Subcutaneous abdominal adipose tissue (tissue), 5 donors: ENCODE measurements at regions not wholly inside any gene's neighbourhood (a gene's known extent, or its start where the extent isn't known, plus 50 kb on each side); places are given as distances from the start of the nearest gene placed in this dataset.

ENCODE experiments used
- H3K27ac ChIP-seq: one replicate; pipeline ENCODE4 v1.7.0; 2013; ENCODE audit warnings: low read depth, mild to moderate bottlenecking, inconsistent platforms, low read length, moderate library complexity
- H3K27me3 ChIP-seq, 5 donors: one replicate each; pipeline ENCODE4 v1.7.0; 2013; ENCODE audit warnings: low read length in 5 of 5, inconsistent platforms in 1 of 5; ENCODE audit not compliant: control insufficient read depth in 5 of 5, insufficient read depth in 4 of 5
- H3K36me3 ChIP-seq, 5 donors: one replicate each; pipeline ENCODE4 v1.7.0; 2013; ENCODE audit warnings: low read length in 5 of 5; ENCODE audit not compliant: control insufficient read depth in 5 of 5, insufficient read depth in 5 of 5
- H3K4me1 ChIP-seq, 5 donors: one replicate each; pipeline ENCODE4 v1.7.0; 2013; ENCODE audit warnings: low read length in 5 of 5, mild to moderate bottlenecking in 3 of 5, moderate library complexity in 1 of 5; ENCODE audit not compliant: control insufficient read depth in 5 of 5, insufficient read depth in 5 of 5
- H3K4me3 ChIP-seq, 5 donors: one replicate each; pipeline ENCODE4 v1.7.0; 2013; ENCODE audit warnings: low read length in 5 of 5, low read depth in 1 of 5
- H3K9ac ChIP-seq, 5 donors: one replicate each; pipeline ENCODE4 v1.7.0; 2013; ENCODE audit warnings: low read length in 5 of 5, mild to moderate bottlenecking in 4 of 5, moderate library complexity in 3 of 5
- H3K9me3 ChIP-seq, 5 donors: one replicate each; pipeline ENCODE4 v1.7.0; 2013; ENCODE audit warnings: low read length in 5 of 5; ENCODE audit not compliant: control insufficient read depth in 5 of 5
- donor health status: healthy.
- donor health status: healthy.
- donor health status: healthy.
- donor health status: healthy.
- donor health status: healthy.

GRCh38 chr2:193985272-193985671 lies 1671.8 kb upstream of the SLC39A10 start:
- no peaks in the 10 kb centered on the region for H3K9me3 ChIP-seq
- H3K9ac ChIP-seq = no peak overlapping the region
- no peaks in the 10 kb centered on the region for H3K36me3 ChIP-seq
- H3K4me3 ChIP-seq = no peak overlapping the region
- no peak overlapping the region for H3K27ac ChIP-seq
- H3K4me1 ChIP-seq = no peaks in the 10 kb centered on the region
- H3K27me3 ChIP-seq = no peaks in the 10 kb centered on the region

- H3K9me3 ChIP-seq = no peaks in the 10 kb centered on the region
- H3K36me3 ChIP-seq = no peaks in the 10 kb centered on the region
- H3K4me3 ChIP-seq = no peak overlapping the region
- H3K27ac ChIP-seq = no peak overlapping the region
- no peaks in the 10 kb centered on the region for H3K27me3 ChIP-seq
- no peaks in the 10 kb centered on the region for H3K4me1 ChIP-seq
- no peak overlapping the region for H3K9ac ChIP-seq
Measured at GRCh38 chr2:193980599-193980998, 1676.4 kb upstream of the SLC39A10 start.

GRCh38 chr2:193973781-193974180 lies 1683.2 kb upstream of the SLC39A10 start:
- no peaks in the 10 kb centered on the region for H3K36me3 ChIP-seq
- H3K27ac ChIP-seq = no peak overlapping the region
- H3K9ac ChIP-seq = no peak overlapping the region
- H3K27me3 ChIP-seq = no peaks in the 10 kb centered on the region
- H3K4me3 ChIP-seq = no peak overlapping the region
- no peaks in the 10 kb centered on the region for H3K4me1 ChIP-seq
- no peaks in the 10 kb centered on the region for H3K9me3 ChIP-seq

- Histone ChIP-seq H3K9me3 (no peaks in the 10 kb centered on the region), H3K9ac (no peak overlapping the region), H3K27me3 (no peaks in the 10 kb centered on the region), H3K4me3 (no peak overlapping the region), H3K27ac (no peak overlapping the region), H3K4me1 (no peaks in the 10 kb centered on the region), H3K36me3 (no peaks in the 10 kb centered on the region)
Measured at GRCh38 chr2:193966590-193966989, 1690.4 kb upstream of the SLC39A10 start.

- H3K27ac ChIP-seq = no peak overlapping the region
- H3K27me3 ChIP-seq = no peaks in the 10 kb centered on the region
- H3K4me1 ChIP-seq = no peaks in the 10 kb centered on the region
- H3K9me3 ChIP-seq = no peaks in the 10 kb centered on the region
- H3K9ac ChIP-seq = no peak overlapping the region
- H3K36me3 ChIP-seq = no peaks in the 10 kb centered on the region
- H3K4me3 ChIP-seq = no peak overlapping the region
Measured at GRCh38 chr2:193965263-193965662, 1691.8 kb upstream of the SLC39A10 start.

GRCh38 chr2:193963472-193964119 lies 1693.4 kb upstream of the SLC39A10 start:
- no peaks in the 10 kb centered on the region for H3K9me3 ChIP-seq
- H3K27me3 ChIP-seq = no peaks in the 10 kb centered on the region
- no peaks in the 10 kb centered on the region for H3K4me1 ChIP-seq
- no peak overlapping the region for H3K4me3 ChIP-seq
- no peak overlapping the region for H3K27ac ChIP-seq
- no peaks in the 10 kb centered on the region for H3K36me3 ChIP-seq
- H3K9ac ChIP-seq = no peak overlapping the region

GRCh38 chr2:193946806-193947205 lies 1710.2 kb upstream of the SLC39A10 start:
- Histone ChIP-seq H3K36me3 (no peaks in the 10 kb centered on the region), H3K9ac (no peak overlapping the region), H3K4me3 (no peak overlapping the region), H3K9me3 (no peaks in the 10 kb centered on the region), H3K27me3 (no peaks in the 10 kb centered on the region), H3K27ac (no peak overlapping the region), H3K4me1 (no peaks in the 10 kb centered on the region)

- Histone ChIP-seq H3K36me3 (no peaks in the 10 kb centered on the region), H3K4me1 (no peaks in the 10 kb centered on the region), H3K27me3 (no peaks in the 10 kb centered on the region), H3K9ac (no peak overlapping the region), H3K4me3 (no peak overlapping the region), H3K9me3 (no peaks in the 10 kb centered on the region), H3K27ac (no peak overlapping the region)
Measured at GRCh38 chr2:193943406-193943960, 1713.5 kb upstream of the SLC39A10 start.

GRCh38 chr2:193935114-193935513 lies 1721.9 kb upstream of the SLC39A10 start:
- H3K4me3 ChIP-seq = no peak overlapping the region
- H3K4me1 ChIP-seq = no peaks in the 10 kb centered on the region
- H3K27me3 ChIP-seq = no peaks in the 10 kb centered on the region
- no peak overlapping the region for H3K27ac ChIP-seq
- H3K36me3 ChIP-seq = no peaks in the 10 kb centered on the region
- no peaks in the 10 kb centered on the region for H3K9me3 ChIP-seq
- no peak overlapping the region for H3K9ac ChIP-seq

- H3K27ac ChIP-seq = no peak overlapping the region
- no peaks in the 10 kb centered on the region for H3K9me3 ChIP-seq
- H3K9ac ChIP-seq = no peak overlapping the region
- H3K4me1 ChIP-seq = no peaks in the 10 kb centered on the region
- no peaks in the 10 kb centered on the region for H3K36me3 ChIP-seq
- H3K4me3 ChIP-seq = no peak overlapping the region
- no peaks in the 10 kb centered on the region for H3K27me3 ChIP-seq
Measured at GRCh38 chr2:193929131-193929530, 1727.9 kb upstream of the SLC39A10 start.
